NOMO-1 treated with DMSO at 0.1 percent for 48 hours (cell line): ENCODE measurements at regions not wholly inside any gene's neighbourhood (a gene's known extent, or its start where the extent isn't known, plus 50 kb on each side); places are given as distances from the start of the nearest gene placed in this dataset.
A peak's percentile ranks its signal among the peaks of the same experiment; 100 is the strongest.
"Not testable (repeated sequence)": the region's sequence is repeated elsewhere in the genome, so short reads cannot be mapped to it uniquely, and the experiment has no call there.

ENCODE experiments used
- DNase-seq: peaks from one replicate; lab custom pipeline; 2025; ENCODE audit not compliant: unreplicated experiment; lab: John Stamatoyannopoulos, UW

GRCh38 chr9:83191154-83191553 lies 128.2 kb upstream of the RASEF start:
- DNase-seq: no peak

- DNase-seq: not testable (repeated sequence)
Measured at GRCh38 chr9:83189026-83189425, 126.1 kb upstream of the RASEF start.

GRCh38 chr9:83188277-83188676 lies 125.3 kb upstream of the RASEF start:
- peak; percentile 34 for DNase-seq

GRCh38 chr9:83186155-83186737 lies 123.3 kb upstream of the RASEF start:
- no peak for DNase-seq

GRCh38 chr9:83185488-83186154 lies 122.7 kb upstream of the RASEF start:
- DNase-seq: no peak

GRCh38 chr9:83183621-83184020 lies 120.7 kb upstream of the RASEF start:
- no peak for DNase-seq

- DNase-seq: no peak
Measured at GRCh38 chr9:83182071-83182470, 119.1 kb upstream of the RASEF start.

- DNase-seq: no peak
Measured at GRCh38 chr9:83178717-83179116, 115.8 kb upstream of the RASEF start.

GRCh38 chr9:83177747-83178146 lies 114.8 kb upstream of the RASEF start:
- DNase-seq: no peak

GRCh38 chr9:83167126-83167525 lies 104.2 kb upstream of the RASEF start:
- no peak for DNase-seq

- DNase-seq: no peak
Measured at GRCh38 chr9:83166372-83166771, 103.4 kb upstream of the RASEF start.

- no peak for DNase-seq
Measured at GRCh38 chr9:83155733-83156132, 92.8 kb upstream of the RASEF start.

- DNase-seq: no peak
Measured at GRCh38 chr9:83154821-83155220, 91.9 kb upstream of the RASEF start.

- no peak for DNase-seq
Measured at GRCh38 chr9:83154087-83154736, 91.3 kb upstream of the RASEF start.

GRCh38 chr9:83153030-83153429 lies 90.1 kb upstream of the RASEF start:
- no peak for DNase-seq

- no peak for DNase-seq
Measured at GRCh38 chr9:83151627-83152137, 88.7 kb upstream of the RASEF start.

GRCh38 chr9:83147315-83148149 lies 84.6 kb upstream of the RASEF start:
- no peak for DNase-seq

GRCh38 chr9:83146325-83146724 lies 83.4 kb upstream of the RASEF start:
- DNase-seq: no peak

- DNase-seq: no peak
Measured at GRCh38 chr9:83144492-83144891, 81.5 kb upstream of the RASEF start.

- no peak for DNase-seq
Measured at GRCh38 chr9:83142389-83142788, 79.4 kb upstream of the RASEF start.

GRCh38 chr9:83141887-83142286 lies 78.9 kb upstream of the RASEF start:
- DNase-seq: no peak
